Stimulated activated CD8-positive, alpha-beta memory T cell treated with anti-CD3 and anti-CD28 coated beads, Interleukin-4, amount 100 ng/mL, for 48 hours (primary cell): ENCODE measurements at regions not wholly inside any gene's neighbourhood (a gene's known extent, or its start where the extent isn't known, plus 50 kb on each side); places are given as distances from the start of the nearest gene placed in this dataset.
"Not testable (repeated sequence)": the region's sequence is repeated elsewhere in the genome, so short reads cannot be mapped to it uniquely, and the experiment has no call there.

Experiments used
- DNase-seq: peaks from one replicate; pipeline ENCODE4 v3.0.0-alpha.2; 2020

DNA sequence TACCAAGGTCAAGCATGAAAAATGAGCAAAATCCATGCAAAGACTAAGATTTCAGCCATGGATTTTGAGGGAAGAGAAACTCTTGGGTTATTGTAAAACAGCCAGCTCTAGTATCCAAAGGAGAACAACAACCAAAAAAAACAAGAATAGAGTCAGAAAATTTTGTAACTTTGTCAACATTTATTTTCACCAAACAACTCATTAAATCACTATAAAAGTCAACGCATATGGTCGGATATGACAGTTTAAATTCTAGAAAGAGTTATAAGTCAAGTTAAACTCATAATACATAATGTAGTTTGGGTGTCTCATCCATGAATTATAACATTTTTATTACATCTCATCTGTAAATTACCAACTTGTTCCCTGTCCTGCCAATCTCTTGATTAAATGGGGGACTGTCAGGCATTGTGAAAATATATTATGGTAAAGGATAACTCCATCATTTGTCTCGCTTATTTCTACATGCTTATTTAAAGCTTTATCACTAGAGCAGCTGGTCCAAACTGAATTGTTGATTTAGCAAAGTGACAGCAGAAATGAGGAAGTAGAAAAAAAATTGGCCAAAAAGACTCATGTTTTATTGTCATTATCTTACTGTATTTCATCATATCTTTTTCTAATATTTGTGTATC lies 224.8 kb upstream of the NOCT start:
- no peak for DNase-seq

- no peak for DNase-seq
These were observed 225.8 kb upstream of the NOCT start for GRCh38 chr4:138789796-138790195.

DNA sequence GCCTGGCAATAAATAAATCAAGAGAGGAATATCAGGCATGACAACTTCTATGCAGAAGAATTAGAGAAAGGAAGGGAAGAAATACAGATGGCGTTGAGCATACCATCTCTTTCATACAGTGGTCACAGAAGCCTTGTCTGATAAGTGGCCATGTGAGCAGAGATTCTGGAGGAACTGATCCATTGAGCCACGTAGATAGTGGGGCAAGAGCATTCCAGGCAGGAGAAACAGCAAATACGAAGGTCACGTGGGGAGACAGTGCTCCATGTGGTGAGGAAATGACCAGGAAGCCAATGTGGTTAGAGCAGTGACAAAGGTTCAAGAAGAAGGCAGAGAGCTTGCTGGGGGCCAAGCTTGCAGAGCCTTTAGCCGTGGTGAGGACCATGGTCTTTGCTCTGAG lies 226.7 kb upstream of the NOCT start:
- DNase-seq: no peak

GRCh38 chr4:138788267-138788790 lies 227.3 kb upstream of the NOCT start:
- no peak for DNase-seq

DNA sequence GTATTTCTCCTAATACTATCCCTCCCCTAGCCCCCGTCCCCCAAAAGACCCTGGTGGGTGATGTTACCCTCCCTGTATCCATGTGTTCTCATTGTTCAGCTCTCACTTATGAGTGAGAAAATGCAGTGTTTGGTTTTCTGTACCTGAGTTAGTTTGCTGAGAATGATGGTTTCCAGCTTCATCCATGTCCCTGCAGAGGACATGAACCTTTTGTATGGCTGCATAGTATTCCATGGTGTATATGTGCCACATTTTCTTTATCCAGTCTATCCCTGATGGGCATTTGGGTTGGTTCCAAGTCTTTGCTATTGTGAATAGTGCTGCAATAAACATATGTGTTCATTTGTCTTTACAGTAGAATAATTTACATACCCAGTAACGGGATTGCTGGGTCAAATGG lies 235.8 kb upstream of the NOCT start:
- DNase-seq: not testable (repeated sequence)

DNA sequence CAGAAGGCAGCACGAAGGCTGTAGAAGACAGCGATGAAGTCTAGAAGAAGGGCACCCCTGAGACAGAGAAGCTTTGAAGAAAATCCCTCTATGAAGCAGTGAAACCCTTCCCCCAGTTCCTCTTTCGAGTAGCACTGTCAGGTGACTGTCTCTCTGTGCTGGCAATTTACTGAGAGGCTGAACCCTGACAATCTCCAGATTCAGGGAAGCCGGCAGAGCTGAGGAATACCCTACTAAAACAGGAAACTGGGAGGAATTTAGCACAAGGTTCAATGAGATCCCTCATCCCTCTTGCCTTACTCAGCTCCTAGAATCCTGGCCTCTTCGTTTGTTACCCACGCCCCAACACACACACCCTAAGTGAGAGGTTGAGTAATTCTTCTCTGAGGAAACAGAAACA lies 239.7 kb upstream of the NOCT start:
- no peak for DNase-seq

- no peak for DNase-seq
These were observed 240.1 kb upstream of the NOCT start for GRCh38 chr4:138775489-138775888.

DNA sequence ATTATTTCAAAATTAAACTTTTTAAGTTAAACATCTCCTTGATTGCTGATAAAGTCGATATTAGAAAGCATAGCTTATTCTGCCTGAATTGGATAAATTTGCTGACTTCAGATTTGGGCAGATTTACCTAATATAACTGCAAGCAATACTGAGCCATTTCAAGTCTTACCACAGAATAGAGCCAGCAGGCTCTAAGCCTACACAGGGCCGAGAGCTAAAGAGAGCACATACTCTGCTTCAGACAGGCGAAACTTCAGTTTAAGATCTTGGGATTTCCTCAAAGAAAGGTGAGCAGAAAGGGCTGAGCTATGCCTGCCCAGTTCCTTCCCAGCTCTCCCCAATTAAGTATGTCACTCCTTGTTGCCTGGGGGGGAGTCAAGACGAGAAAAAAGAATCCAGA lies 240.6 kb upstream of the NOCT start:
- no peak for DNase-seq

GRCh38 chr4:138774125-138774524 lies 241.5 kb upstream of the NOCT start:
- not testable (repeated sequence) for DNase-seq

DNA sequence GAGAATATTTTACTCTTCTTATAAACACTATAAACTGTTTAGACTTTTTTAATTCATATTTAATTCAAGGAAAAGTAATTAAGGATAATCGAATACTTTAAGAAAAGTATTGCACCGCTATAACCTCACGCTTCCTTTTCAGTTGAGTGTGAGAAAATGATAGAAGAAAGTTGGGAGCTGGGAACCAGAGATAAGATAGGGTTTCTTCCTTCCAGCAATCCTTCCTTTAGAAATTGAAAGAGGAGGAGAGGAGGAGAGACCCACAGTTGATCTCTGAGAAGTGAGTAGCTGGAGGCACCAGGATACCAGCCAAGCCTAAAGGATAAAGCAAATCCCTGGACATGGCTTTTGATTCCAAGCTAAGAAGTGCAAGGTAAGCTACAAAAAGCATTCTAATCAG lies 242.3 kb upstream of the NOCT start:
- DNase-seq: no peak

DNA sequence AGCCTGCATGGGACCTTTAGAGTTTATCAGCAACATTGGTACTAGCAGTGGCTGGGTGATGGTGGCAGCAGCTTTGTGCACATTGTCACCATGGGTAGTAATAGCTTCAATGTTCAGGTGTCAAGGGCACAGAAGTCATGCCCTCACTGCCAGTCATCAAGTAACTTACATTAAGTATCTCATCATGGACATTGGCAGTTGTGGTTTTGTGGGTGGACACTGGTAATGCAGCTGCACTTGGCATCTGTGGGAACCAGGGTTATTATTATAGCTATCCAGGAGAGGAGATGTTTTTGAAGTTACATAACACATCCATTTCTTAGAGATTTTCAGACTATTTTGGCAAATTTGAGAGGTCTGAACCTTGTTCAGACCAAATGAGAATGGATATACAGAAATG lies 243.2 kb upstream of the NOCT start:
- DNase-seq: no peak

DNA sequence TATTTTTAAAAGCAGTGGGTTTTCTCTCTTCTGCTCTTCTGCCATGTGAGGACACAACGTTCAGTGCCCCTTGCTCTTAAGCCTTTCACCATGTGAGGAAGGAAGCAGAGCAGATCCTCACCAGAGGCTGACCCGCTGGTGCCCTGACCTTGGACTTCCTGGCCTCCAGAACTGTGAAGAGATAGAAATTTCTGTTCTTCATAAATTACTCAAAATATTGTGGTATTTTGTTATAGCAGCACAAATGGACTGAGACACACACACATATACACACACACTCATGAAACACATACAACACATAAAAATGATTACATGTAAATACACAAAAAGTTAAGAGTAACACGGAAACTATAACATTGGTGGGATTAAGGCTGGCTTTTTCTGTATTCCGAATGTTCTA lies 244.8 kb upstream of the NOCT start:
- DNase-seq: no peak

DNA sequence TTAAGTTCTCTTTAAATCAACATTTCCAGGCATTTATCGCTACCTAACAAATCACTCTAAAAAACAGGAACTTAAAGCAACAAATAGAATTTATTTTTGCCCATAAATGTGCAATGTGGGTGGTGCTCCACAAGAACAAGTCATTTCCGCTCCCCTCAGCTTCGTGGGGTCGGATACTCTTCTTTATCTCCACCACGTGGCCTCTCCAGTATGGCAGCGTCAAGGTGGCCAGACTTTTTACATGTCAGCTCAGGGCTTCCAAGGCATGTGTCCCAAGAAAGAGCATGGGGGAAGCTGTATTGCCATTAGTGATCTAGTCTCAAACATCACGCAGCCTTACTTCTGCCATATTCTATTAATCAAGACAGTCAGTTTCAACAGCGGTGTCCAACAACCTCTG lies 249.2 kb upstream of the NOCT start:
- no peak for DNase-seq

- no peak for DNase-seq
These were observed 250.1 kb upstream of the NOCT start for GRCh38 chr4:138765442-138765841.

DNA sequence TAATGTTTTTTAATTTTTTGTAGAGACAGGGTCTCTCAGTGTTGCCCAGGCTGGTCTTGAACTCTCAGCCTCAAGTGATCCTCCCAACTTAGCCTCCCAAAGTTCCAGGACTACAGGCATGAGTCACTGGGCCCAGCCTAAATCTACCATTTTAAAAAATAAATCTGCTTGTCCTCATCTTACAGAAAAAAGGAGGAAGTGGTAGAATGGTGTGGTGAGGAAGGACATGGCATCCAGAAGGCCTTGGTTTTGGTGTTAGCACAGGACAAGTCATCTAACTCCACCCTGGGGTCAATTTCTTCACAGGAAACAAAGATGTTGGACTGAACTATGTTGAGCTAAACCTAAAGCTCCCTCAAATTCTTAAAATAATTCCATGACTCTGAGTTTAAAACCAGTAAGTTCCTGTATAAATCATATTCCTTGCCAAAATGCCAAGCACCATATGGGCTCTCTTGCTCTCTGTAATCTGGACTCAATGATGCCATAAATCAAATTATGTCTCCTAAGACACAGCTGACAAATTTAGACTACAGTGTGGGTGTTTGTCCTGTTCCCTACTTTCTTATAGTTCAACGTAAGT lies 253.9 kb upstream of the NOCT start:
- no peak for DNase-seq

DNA sequence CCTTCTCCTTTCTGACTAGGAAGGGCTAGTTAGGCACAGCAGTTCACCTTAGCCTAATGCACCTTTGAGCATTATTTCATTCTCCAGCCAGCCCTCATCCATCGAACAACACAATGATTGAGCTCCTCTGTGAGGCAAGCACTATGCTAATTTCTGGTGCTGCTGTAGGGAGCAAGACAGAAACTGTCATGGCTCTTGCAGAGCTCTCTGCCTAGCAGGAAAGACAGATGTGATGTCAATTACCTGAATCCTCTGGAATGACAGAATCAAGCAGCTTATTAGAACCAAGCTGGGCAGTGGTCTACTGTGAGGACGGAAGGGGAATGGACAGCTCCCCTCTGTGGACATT lies 256.1 kb upstream of the NOCT start:
- no peak for DNase-seq

DNA sequence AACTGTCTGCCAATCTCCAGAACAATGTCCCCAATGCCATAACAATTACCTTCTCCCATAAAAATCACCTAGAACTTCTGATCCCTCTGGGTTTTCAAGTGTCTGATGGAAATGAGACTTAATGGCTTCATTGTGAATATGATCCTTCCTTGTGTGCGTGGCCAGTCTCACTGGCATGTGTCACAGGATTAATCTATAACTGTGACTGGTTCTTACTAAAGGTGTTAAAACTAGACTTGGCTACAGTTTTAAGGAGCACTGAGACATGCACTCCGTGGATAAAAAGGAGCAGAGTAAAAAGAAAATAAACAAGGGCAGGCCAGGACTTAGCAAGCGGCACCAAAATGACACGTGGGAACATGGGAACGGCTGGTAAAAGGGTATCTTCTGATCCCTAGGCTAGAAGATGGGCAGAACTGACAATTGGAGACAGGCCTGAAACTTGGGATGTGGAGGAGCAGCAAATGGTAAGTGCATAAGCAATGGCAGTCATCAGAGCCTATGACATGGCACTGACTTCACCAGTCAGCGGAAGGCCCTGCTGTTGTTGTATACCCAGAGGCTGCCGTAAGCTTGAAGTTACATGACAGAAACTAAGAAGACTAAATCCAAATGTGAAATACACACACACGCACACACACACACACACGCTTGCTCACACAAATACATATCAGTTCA lies 256.6 kb upstream of the NOCT start:
- no peak for DNase-seq

DNA sequence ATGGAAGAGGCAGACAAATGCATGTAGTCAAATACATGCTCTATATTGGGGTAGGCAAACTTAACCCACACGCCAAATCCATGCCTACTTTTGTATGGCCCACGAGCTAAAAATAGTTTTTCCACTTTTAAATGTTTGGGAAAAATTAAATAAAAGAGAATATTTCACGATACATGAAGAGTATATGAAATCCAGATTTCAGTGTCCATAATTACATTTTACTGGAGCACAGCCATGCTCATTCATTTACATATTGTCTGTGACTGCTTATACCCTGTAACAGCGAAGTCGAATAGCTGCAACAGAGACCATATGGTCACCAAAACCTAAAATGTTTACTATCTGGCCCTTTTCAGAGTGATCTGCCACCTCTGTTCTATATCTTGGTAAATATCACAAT lies 257.4 kb upstream of the NOCT start:
- DNase-seq: no peak

GRCh38 chr4:138757432-138757831 lies 258.1 kb upstream of the NOCT start:
- no peak for DNase-seq

DNA sequence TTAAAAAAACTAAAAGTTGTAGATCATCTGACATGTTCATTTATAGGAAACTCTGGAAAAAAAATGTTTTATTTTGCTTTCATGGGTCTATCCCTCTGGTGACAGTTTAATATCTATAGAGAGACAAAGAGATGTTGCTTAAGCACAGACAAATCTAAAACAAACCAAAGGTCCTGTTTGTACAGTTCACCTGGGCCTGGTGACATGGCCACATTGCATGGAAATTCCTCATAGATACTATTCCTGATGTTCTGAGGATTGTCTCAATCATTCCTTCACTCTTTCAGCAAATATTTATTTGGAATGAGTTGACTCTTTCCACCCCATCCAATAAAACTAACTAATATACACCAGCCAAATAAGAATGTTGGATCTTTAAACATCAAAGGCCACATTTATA lies 259.1 kb upstream of the NOCT start:
- DNase-seq: no peak

DNA sequence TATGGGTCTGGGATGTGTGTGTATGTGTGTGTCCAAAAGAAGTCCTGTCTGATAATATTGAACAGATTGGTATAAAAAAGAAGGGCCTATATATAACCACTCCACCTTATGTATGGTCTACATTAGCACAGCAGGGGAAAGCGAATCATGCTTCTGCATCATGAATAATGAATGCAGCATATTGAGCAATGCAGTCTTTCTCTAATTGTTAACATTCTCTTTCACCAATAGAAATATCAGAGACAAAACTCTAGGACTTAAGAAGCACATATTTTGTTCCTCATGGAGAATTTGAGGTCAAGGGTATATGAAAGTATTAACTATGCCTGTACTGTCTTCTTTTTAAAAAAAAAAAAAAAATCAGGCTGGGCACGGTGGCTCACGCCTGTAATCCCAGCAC lies 264.3 kb upstream of the NOCT start:
- DNase-seq: no peak

DNA sequence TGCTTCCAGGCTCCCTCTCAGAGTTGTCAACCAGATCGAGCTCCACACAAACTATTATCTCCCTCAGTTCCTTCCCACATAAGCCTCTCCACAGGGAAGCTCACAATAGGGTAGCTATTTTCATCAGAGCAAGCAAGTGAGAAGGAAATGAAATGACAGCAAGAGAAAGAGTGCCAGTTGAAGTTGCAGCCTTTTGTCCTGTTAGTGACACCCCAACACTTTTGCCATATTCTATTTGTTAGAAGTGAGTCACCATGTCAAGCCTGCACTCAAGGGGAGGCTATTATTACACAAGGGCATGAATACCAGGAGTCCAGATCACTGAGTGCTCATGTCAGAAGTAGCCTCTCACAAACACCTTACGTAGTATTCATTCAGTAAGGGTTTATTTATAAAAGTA lies 266.3 kb upstream of the NOCT start:
- DNase-seq: no peak

DNA sequence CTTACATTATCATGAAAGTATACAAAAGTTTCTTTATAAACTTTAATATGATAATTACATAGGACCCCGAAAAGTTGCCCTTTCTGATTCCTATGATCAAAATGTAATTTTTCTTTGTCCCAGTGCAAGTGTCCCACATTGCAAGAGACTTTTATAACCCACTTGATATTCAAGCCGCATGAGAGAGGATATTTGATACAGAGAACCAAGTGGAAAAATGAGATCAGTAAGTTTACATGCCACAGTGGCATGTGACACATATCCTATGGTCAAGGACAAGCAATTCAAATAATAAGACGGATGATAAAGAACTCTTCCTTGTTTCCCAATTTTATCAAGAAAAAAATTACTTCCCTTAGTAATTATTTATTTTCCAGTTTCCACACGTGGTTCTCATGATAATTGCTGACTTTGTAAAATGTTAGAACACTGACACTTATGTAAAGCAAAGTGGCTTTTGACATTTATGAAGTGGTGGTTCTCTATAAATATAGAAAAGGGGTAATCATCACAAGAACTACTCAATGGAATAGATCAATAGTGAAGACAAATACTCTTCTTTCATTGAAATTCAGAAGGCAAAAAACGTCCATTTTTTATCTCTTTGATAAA lies 273.7 kb upstream of the NOCT start:
- DNase-seq: no peak
